ENCODE measurements at regions not wholly inside any gene's neighbourhood (a gene's known extent, or its start where the extent isn't known, plus 50 kb on each side); places are given as distances from the start of the nearest gene placed in this dataset.

DNA sequence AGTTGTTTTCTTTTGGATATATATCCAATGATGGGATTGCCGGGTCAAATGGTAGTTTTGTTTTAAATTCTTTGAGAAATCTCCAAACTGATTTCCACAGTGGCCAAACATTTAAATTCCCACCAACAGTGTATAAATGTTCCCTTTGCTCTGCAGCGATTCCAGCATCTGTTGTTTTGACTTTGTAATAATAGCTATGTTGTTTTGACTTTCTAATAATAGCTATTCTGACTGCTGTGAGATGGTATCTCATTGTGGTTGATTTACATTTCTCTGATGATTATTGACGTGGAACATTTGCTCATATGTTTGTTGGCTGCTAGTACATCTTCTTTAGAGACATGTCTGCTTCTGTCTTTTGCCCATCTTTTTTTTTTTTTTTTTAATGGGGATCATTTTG is 332.2 kb upstream of the GBE1 start:
- no peak for DNase-seq (ENCODE audit: low read depth, low spot score)

DNA sequence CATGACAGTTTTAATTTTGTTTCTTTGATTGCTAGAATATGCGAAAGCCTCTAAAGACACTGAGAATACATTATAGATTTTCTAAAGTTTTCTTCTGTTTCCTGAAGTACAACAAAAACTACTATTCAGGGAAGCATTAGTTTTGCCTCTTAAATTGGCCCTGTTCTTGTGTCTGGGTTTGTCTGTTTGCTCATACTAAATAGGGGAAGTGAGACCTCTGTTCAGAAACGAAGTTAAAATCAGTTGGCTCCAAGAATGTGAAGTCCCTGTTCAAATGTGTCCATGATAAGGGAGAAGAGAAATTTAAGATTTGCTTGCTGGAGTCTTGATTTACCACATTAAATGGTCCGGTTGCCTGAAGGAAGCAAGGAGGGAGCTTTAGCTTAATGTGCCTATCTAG is 327.3 kb upstream of the GBE1 start:
- no peak for DNase-seq (ENCODE audit: low read depth, low spot score)

DNA sequence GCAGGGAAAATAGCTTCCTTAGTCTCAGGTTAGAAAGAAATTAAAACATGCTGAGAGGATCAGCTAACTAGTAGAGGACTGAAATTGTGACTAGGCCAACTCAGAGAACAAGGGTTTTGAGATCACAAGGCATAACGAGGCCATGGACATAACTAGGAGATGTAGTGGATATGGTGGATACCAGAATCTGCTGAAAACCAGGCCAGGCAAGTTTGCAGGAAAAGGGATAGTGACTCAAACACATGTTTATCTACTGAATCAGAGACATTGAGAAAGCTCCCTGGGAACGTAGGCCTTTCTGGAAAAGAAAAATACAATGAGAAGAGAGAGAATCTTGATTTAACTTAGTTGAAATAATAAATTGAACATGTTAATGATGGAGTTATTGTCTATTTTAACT is 326.5 kb upstream of the GBE1 start:
- DNase-seq (ENCODE audit: low read depth, low spot score): no peak

DNA sequence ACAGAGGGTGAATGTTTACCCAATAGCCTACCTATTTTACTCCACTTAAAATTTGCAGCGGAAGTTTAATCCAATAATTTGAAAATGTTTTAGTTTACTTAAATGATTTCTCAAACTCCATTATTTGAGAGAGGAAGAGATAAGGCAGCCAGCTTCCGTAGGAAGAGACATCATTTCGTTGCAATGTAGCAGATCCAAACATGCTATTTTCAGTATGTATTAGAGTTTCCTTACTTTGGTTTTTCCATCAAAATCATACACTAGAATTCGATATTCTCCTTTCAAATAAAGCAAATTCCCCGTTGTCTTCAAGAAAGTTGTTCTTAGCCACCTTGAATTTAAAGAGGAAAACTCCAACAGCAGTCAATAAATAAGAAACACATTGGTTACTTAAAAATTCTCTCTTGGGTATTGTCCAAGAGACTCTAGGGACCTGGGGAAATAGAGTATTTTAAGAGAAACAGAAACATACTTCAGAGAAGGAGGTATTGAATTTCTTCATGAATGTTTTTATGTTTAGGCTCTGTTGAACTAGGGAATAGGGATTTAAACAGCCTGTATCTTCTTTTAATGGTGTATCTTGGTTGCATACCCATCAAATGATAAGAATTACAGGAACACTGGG is 324.5 kb upstream of the GBE1 start:
- no peak for DNase-seq (ENCODE audit: low read depth, low spot score)

DNA sequence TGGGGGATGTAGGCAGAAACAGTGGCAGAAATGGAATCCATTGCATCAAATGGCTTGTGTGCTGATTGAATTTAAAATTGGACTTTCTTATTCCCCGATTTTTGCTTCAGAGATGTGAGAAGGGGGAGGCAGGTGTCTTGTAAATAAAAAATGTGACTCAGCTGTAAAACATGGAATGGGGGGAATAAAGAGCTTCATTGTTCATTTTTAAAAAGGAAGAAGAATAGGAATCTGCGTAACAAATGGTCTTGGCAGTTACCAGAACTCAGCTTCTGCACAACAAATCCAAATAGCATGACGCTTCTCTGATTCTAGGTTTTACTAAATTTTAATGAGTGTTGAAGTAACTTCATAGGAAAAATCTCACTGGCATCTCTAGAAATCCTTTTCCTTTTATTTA is 323.9 kb upstream of the GBE1 start:
- DNase-seq (ENCODE audit: low read depth, low spot score): no peak

DNA sequence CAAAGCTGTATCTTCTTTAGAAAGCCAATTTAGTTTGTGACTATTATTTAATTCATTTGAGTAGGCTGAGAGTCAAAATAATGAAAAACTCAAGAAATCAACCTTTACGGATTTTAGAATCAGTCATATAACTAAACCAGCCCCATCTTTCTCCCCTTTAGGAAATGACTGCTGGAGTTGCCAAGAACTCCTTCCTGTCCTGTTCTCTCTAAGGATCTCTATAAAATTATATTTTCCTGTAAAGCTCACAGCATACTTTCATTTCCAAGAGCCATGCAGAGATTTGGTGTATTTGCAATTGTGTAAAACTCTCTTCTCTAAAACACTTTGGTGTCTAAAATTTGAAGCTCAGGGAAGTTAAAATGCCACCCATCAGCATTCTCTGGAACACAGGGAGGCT is 323.4 kb upstream of the GBE1 start:
- DNase-seq (ENCODE audit: low read depth, low spot score): no peak

DNA sequence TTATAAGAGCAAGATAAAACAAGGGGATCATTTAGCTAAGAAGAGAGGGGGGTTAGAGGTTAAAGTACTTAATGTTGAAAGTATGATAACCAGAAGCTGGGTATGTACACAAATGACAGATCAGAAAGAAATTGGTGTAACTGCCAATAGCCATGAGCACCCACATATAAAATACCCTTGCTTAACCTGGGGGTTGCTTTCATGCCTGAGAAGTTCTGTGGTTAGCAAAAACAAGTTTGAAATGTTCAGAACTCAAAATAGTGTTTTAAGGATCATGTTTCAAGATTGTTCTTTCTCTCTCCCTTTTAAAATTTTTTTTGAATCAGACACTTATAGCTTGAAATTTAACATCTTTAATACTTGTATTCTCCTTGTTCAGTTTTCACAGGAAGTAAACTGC is 321.4 kb upstream of the GBE1 start:
- no peak for DNase-seq (ENCODE audit: low read depth, low spot score)

DNA sequence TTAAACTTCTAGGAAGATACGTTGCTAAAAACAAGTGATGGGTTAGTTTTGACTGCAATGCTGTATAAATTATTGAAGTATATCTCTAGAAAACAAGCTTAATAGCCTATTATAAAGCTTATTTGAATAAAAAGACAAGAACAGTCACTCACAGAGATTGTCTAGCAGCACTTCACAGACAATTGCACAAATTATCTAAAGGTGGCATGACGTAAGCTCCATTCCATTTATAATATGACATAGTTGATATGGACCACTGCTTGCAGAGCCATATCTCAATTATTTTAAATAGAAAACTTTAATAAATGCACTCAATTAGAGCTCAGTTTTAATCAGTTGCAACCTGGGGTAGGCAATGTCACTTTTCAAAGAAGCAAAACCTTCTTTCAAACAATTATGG is 319.9 kb upstream of the GBE1 start:
- no peak for DNase-seq (ENCODE audit: low read depth, low spot score)

DNA sequence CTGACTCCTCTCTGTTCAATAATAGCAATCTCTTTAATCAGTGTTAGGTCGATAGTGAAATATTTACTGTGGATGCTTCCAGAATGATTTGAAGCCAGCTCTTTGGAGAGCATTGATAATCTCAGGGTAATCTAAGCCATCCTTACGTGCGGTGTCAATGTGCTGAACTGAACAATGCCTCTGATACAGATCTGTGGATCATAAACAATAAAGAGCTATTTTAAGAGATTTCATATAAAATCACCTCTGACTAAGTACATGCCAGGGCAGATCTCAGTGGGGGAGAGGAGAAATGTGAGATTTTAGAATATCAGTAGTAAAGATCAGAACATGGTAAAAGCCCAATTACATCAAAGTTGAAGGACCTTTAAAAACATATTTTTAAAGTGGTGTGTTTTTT is 319.3 kb upstream of the GBE1 start:
- DNase-seq (ENCODE audit: low read depth, low spot score): no peak

DNA sequence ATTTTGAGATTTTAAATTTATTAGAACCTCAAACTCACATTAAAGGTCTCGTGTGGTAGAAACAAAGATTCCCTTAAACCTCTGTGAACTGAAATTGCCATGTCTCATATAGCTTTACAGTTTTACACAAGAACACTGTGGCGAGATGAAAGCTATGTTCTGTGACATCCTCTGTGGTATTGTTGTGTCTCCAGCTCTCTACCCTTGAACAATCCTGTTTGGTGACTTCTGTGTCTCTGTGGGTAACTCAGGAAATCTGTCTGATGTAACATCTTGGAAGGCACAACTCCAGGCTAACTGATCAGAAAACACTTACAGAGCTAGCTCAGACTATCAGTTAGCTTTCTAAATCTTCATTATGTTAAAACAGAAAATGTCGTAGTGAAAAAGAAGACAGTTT is 318.8 kb upstream of the GBE1 start:
- DNase-seq (ENCODE audit: low read depth, low spot score): no peak

DNA sequence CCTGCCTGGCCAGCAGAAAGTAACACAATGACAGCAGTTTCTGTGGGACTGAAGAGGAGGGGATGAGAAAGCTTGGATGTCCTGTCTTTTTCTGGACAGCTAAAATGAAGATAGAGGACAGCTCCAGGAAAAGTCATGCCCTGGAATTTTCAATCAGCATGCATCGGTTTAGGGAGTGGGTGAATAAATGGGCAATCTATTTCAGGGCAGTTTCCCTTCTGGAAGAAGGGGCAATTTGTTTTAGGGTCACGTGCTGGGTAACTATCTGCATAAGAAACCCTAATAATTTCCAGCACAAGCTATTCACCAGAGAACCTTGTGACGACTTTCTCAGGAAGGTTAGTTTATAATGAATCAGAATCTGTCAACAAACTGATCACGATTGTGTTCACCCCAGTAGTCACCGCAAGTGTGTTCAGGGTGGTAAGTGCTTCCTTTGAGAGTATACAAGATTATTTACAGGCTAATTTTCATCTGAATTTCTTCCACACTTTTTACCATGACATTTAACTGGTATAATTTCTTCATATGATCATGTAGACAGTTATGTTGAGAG is 318.0 kb upstream of the GBE1 start:
- DNase-seq (ENCODE audit: low read depth, low spot score): no peak

DNA sequence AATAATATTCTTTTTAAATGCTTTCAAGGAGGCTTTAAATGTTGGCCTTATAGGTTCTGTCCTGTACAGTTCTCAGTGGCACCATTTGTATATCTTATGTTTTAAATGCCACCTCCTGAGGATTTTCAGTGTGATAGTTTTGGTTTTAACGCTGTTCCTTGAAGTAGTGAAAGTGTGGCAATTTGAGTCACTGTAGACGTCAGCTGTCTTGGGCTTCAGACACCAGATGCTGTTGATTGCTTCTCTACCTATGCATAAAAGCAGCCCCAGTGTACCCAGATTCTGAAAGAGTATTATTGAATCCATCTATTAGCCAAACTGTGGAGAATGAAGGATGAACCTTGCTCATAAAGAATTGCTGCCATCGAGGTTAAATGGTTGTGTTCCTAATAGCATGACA is 316.8 kb upstream of the GBE1 start:
- DNase-seq (ENCODE audit: low read depth, low spot score): no peak

DNA sequence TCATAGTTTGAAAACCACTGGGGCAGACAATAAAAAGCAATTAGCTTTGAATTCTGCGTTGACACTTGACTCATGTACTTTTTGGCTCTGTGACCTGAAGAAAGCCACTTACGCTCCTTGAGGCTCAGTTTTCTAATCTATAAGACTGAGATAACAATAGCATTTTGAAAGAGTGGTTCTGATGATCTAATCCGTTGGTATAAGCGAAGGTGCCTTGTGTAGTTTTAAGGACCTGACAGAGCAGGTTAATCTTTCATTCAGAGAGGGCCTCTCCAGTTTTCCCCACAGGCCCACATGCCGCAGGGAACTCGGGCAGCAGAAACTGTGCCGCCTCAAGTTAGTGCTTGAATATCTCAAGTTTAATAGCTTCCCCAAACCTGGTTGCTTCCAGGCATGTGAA is 306.0 kb upstream of the GBE1 start:
- DNase-seq (ENCODE audit: low read depth, low spot score): no peak

DNA sequence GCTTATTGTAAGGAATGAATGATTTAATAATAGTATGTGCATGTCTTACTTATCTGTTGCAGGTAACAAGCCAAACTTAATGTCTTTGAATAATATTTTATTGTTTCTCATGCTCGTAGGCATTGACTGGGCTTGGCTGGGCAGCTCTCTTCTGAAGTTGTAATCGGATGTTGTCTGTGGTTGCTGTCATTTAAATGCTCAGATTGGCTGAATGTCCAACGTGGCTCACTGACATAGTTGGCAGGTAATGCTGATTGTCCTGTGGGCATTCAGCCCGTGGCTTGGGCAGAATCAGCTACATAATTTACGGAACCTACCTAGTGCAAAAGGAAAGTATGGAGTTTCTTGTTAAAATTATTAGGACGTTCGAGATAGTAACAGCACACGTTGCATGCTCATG is 297.4 kb upstream of the GBE1 start:
- no peak for DNase-seq (ENCODE audit: low read depth, low spot score)

DNA sequence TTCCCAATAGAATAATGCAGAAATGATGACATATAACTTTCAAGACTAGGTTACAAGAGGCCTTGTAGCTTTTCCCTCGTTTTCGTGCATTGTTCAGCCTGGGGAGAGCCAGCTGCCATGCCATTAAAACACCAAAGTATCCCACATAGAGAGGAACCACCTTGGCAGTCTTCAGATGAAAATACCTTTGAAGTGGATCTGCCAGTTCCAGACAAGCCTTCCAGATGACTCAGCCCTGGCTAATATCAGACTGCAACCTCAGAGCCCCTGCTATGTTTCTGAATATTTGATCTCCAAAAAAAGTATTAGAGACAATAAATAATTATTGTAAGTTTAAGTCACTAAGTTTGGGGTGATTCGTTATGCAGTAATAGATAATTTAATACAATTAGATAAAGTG is 294.3 kb upstream of the GBE1 start:
- no peak for DNase-seq (ENCODE audit: low read depth, low spot score)

DNA sequence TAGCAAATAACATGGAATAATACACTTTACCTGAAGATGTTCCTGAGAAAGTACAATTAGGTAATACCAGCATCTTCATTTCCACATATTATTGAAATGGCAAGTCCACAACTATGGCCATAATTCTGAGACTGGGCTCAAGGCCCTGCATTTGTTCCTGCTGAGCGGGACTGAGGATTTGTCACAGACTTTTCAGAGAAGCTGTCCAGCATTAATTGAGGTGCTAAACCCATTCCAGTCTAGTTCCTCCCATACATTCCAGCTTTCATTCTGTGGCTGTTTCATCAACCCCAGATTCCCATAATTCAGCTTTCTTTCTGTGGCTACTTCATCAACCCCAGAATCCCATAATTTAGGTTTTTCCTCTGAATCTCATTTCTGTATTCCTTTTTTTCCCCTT is 293.4 kb upstream of the GBE1 start:
- DNase-seq (ENCODE audit: low read depth, low spot score): no peak

DNA sequence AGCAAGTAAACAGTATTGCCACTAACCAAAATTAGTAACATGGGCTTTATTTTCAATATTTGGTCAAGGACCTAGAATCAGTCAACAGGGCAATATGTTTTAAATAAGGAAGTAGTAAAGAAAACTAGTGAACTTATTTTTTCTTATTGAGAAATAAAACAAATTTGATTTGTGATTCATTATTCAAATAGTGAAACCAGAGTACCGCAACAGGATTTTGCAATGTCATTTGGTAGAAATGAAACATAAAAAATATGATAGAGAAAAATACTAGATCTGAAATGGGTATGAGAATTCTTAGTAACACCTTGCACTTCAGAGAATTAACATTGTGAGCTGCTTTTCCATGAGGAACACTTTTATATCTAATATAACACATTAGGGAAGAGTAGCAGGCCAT is 291.8 kb upstream of the GBE1 start:
- no peak for DNase-seq (ENCODE audit: low read depth, low spot score)

DNA sequence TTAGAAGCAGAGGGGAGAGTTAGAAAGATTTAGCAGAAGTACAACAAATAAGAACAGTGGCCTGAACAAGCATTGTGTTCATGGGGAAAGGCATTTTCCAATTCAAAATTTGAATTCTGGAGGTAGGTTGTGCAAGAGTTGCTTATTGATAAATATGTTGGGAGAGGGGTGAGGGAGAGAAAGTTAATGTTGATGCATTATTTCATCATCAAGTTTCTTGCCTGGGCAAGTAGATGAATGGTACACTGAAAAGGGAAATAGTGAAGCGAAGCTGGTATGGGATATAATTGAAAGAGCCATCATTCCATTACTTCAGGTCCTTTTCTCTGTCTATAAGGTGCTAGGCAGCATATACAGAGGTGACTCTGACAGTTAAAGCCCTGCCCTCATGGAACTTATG is 288.9 kb upstream of the GBE1 start:
- DNase-seq (ENCODE audit: low read depth, low spot score): no peak

DNA sequence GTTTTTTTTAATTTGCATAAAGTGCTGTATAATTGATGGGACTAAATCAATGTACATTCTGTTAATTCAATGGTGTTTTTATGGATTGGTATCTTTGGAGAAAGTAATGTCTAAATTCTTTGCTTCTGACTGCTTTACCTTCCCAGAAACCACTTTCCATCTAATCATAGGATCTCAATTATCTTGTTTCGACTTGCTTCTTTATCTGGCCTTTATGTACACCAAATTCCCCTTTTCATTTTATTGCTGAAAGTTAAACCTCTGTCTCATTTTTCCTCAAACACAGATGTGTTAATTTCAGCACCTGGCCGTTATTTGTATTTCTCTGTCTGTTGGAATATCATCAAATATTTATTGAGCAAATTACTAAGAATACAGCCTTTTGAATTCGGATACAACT is 287.3 kb upstream of the GBE1 start:
- no peak for DNase-seq (ENCODE audit: low read depth, low spot score)

DNA sequence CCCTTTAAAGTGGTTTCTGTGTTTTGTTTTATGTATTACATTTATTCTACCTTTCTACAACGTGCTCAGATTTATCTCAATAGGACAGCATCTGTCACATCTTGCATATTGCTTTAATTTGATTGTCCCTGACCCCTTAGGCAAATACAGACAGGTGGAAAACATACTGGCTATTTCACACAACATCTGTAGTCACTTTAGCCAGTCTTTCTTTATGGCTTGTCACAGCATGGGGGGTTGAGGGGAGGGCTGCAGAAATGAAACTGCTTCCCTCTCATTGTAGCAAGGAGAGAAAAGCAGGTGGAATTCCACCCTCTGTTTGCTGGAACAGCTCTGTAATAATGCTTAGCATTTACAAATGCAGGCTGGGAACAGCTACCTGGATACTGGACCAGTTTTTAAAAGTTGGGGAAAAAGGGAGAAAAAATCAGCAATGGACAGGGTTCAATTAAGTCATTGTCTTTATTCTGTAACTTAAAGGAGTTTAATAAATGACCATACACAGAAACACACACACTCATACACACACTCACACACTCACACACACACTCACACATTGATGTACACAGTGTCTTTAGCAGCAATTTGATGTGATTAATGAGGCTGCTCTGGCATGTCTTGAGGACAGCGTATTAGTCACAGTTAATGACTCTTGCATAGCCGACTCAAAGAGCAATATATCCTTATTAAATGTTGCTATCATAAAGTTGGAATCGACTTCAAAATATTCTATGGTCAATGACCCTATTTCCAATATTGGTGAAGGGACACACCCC is 283.7 kb upstream of the GBE1 start:
- DNase-seq (ENCODE audit: low read depth, low spot score): no peak

DNA sequence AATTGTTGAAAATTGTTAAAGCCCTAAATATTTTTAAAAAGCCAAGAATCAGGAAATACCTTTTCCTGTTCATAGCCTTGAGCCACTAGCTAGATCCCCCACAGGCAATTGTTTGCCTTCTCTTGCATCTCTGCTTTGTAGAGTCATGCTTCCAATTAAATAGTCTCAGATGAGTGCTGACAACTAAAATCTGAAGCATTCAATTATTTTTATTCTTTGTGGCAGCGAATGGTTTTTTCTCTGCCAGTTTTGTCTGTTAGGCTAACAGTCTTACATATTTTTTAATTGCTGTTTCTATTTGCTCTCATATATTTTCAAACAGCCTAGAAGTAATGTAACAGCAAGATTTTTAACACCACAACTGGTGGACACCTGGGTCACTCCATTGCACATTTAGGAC is 277.1 kb upstream of the GBE1 start:
- DNase-seq (ENCODE audit: low read depth, low spot score): no peak

DNA sequence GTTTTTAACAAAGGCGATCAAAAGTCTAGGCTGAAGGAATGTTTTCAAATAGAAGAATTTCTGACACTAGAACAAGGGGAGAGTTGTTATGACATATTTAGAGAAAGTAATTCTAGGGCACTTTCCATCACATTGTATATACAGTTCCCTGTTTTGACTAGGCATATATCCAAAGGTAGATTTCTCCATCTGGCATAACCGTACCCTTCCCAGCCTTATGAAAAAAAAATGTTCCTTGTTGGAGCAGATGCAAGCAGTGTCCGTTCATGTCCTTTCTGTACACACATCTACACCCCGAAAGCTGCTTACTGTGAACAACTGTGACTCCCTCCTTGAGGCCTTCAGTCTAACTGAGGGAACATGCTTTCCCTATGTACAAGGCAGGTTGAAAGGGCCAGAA is 271.7 kb upstream of the GBE1 start:
- no peak for DNase-seq (ENCODE audit: low read depth, low spot score)

DNA sequence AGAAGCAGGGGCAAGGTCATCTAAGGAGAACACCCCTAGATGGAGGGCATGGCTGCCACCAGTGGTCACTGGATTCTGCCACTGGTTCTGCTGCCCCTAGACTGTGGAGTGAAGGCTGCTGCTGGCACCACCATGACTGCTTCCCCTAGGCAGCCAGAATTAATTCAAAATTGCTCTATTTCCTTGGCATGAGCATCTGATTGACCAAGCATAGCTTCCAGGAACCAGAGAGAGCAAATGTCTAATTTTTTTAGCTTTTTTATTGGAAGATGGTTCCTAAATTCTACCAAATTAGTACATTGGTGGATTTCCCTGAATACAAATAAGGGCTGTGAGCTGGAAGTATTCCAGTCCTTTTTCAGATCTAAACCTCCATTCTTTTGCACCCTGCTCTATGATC is 270.2 kb upstream of the GBE1 start:
- no peak for DNase-seq (ENCODE audit: low read depth, low spot score)

DNA sequence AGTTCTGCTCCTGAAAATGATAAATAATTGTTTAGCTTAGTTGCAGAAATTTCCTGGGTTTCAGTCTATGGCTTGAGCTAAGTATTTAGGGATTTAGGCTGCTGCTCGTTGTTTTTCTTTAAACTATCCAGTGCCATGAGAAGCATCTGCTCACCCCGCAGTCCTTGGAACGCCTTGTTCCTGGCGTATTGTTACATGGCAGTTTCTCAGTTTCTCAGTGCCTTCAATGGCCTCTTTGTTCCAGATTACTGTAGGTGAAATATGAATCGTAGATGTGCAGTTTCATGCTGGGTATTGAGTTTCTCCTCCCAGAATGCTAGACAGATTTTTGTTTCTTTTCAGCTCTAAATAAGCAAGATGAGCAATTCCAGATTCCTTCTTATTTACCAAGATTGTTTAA is 269.5 kb upstream of the GBE1 start:
- DNase-seq (ENCODE audit: low read depth, low spot score): no peak

Measured in ELF-1 (cell line).